ENCODE measurements at regions not wholly inside any gene's neighbourhood (a gene's known extent, or its start where the extent isn't known, plus 50 kb on each side); places are given as distances from the start of the nearest gene placed in this dataset.

GRCh38 chr2:234595829-234596228 is 98.9 kb upstream of the ARL4C start:
- no peak for TF ChIP-seq POLR2A (IDR thresholded peaks at IDR 0.05)
- no peak for TF ChIP-seq CTCF (IDR thresholded peaks at IDR 0.05)
